Central memory CD8-positive, alpha-beta T cell (primary cell): ENCODE measurements at regions not wholly inside any gene's neighbourhood (a gene's known extent, or its start where the extent isn't known, plus 50 kb on each side); places are given as distances from the start of the nearest gene placed in this dataset.

Experiments used
- ATAC-seq: fragments of 150-1000 bp; cut with Tn5 transposase; replicated peaks from 2 replicates; pipeline ENCODE4 v1.10.0; 2022; ENCODE audit warnings: mild to moderate bottlenecking, moderate FRiP score, moderate number of reproducible peaks; ENCODE audit not compliant: poor library complexity, severe bottlenecking; ENCODE audit errors: extremely low read depth
- DNase-seq, 2 donors: peaks; one replicate each; pipeline ENCODE4 v3.0.0; 2021; ENCODE audit warnings: low spot score in 2 of 2
- H3K27ac Mint-ChIP-seq: one replicate; pipeline ENCODE4 v1.8.0; 2022; ENCODE audit warnings: low read depth, mild to moderate bottlenecking, moderate library complexity, mixed read lengths
- H3K27me3 Mint-ChIP-seq: one replicate; pipeline ENCODE4 v1.8.0; 2022; ENCODE audit warnings: mixed read lengths
- H3K36me3 Mint-ChIP-seq: one replicate; pipeline ENCODE4 v1.8.0; 2022; ENCODE audit warnings: mild to moderate bottlenecking, moderate library complexity, mixed read lengths; ENCODE audit not compliant: insufficient read depth
- H3K4me1 Mint-ChIP-seq: one replicate; pipeline ENCODE4 v1.8.0; 2022; ENCODE audit warnings: mixed read lengths
- H3K4me3 Mint-ChIP-seq: one replicate; pipeline ENCODE4 v1.8.0; 2022; ENCODE audit warnings: mild to moderate bottlenecking, moderate library complexity, mixed read lengths
- H3K9me3 Mint-ChIP-seq: one replicate; pipeline ENCODE4 v1.8.0; 2022; ENCODE audit warnings: mixed read lengths

- DNase-seq (no peak), ATAC-seq (no peak)
- Mint-ChIP-seq H3K27me3 (no peaks in the 10 kb centered on the region), H3K27ac (no peak overlapping the region), H3K9me3 (no peaks in the 10 kb centered on the region), H3K4me1 (no peaks in the 10 kb centered on the region), H3K36me3 (no peaks in the 10 kb centered on the region), H3K4me3 (no peak overlapping the region)
Observed at GRCh38 chr1:172733815-172734214, 74.9 kb downstream of the FASLG start.

- ATAC-seq (no peak), DNase-seq (no peak)
- Mint-ChIP-seq H3K4me1 (peaks cover 7% of the 10 kb centered on the region), H3K36me3 (no peaks in the 10 kb centered on the region), H3K4me3 (no peak overlapping the region), H3K27ac (no peak overlapping the region), H3K9me3 (no peaks in the 10 kb centered on the region), H3K27me3 (no peaks in the 10 kb centered on the region)
Observed at GRCh38 chr1:172738389-172738788, 79.5 kb downstream of the FASLG start.

GRCh38 chr1:172742599-172743500, 83.9 kb downstream of the FASLG start:
- peaks cover 38% of the 10 kb centered on the region for H3K4me1 Mint-ChIP-seq
- DNase-seq (no peak), ATAC-seq (no peak)
- no peak overlapping the region for H3K27ac Mint-ChIP-seq
- H3K36me3 Mint-ChIP-seq = no peaks in the 10 kb centered on the region
- no peak overlapping the region for H3K4me3 Mint-ChIP-seq
- no peaks in the 10 kb centered on the region for H3K9me3 Mint-ChIP-seq
- H3K27me3 Mint-ChIP-seq = no peaks in the 10 kb centered on the region

GRCh38 chr1:172745014-172745413, 86.1 kb downstream of the FASLG start:
- peak in 1 of 2 donors; percentile 43 for DNase-seq
- Mint-ChIP-seq H3K4me1 (peaks cover 38% of the 10 kb centered on the region), H3K36me3 (no peaks in the 10 kb centered on the region), H3K9me3 (no peaks in the 10 kb centered on the region), H3K27ac (peak overlapping the region; percentile 14), H3K4me3 (peak overlapping the region; percentile 38), H3K27me3 (no peaks in the 10 kb centered on the region)
- ATAC-seq = peak; percentile 54

- Mint-ChIP-seq H3K27ac (peak overlapping the region; percentile 64), H3K4me1 (peaks cover 38% of the 10 kb centered on the region), H3K4me3 (peak overlapping the region; percentile 44), H3K36me3 (no peaks in the 10 kb centered on the region), H3K27me3 (no peaks in the 10 kb centered on the region), H3K9me3 (no peaks in the 10 kb centered on the region)
- DNase-seq (peak in 1 of 2 donors; percentile 23), ATAC-seq (peak; percentile 87)
Observed at GRCh38 chr1:172746091-172746949, 87.4 kb downstream of the FASLG start.

GRCh38 chr1:172748201-172748600, 89.3 kb downstream of the FASLG start:
- DNase-seq = no peak
- ATAC-seq = no peak
- H3K27me3 Mint-ChIP-seq = no peaks in the 10 kb centered on the region
- no peaks in the 10 kb centered on the region for H3K36me3 Mint-ChIP-seq
- peaks cover 31% of the 10 kb centered on the region for H3K4me1 Mint-ChIP-seq
- no peaks in the 10 kb centered on the region for H3K9me3 Mint-ChIP-seq
- no peak overlapping the region for H3K4me3 Mint-ChIP-seq
- H3K27ac Mint-ChIP-seq = no peak overlapping the region

GRCh38 chr1:172751683-172752082, 92.8 kb downstream of the FASLG start:
- Mint-ChIP-seq H3K4me1 (peaks cover 16% of the 10 kb centered on the region), H3K27ac (no peak overlapping the region)

GRCh38 chr1:172753964-172754363, 95.1 kb downstream of the FASLG start:
- ATAC-seq (no peak), DNase-seq (no peak)
- Mint-ChIP-seq H3K4me1 (peaks cover 5% of the 10 kb centered on the region), H3K36me3 (peaks cover 2% of the 10 kb centered on the region), H3K9me3 (no peaks in the 10 kb centered on the region), H3K27me3 (peaks cover 33% of the 10 kb centered on the region), H3K4me3 (no peak overlapping the region), H3K27ac (no peak overlapping the region)

More at GRCh38 chr1:172751683-172752082, 92.8 kb downstream of the FASLG start:
- H3K4me3 Mint-ChIP-seq = no peak overlapping the region
- ATAC-seq = no peak
- no peak for DNase-seq
- H3K27me3 Mint-ChIP-seq = peaks cover 17% of the 10 kb centered on the region
- no peaks in the 10 kb centered on the region for H3K36me3 Mint-ChIP-seq
- H3K9me3 Mint-ChIP-seq = no peaks in the 10 kb centered on the region

- peaks cover 2% of the 10 kb centered on the region for H3K36me3 Mint-ChIP-seq
- H3K9me3 Mint-ChIP-seq = no peaks in the 10 kb centered on the region
- H3K4me1 Mint-ChIP-seq = peaks cover 5% of the 10 kb centered on the region
- ATAC-seq (no peak), DNase-seq (no peak)
- no peak overlapping the region for H3K4me3 Mint-ChIP-seq
- H3K27ac Mint-ChIP-seq = no peak overlapping the region
- H3K27me3 Mint-ChIP-seq = peaks cover 33% of the 10 kb centered on the region
Observed at GRCh38 chr1:172754609-172755008, 95.7 kb downstream of the FASLG start.

- DNase-seq = no peak
- peaks cover 33% of the 10 kb centered on the region for H3K27me3 Mint-ChIP-seq
- H3K27ac Mint-ChIP-seq = no peak overlapping the region
- H3K4me1 Mint-ChIP-seq = peaks cover 5% of the 10 kb centered on the region
- H3K36me3 Mint-ChIP-seq = peaks cover 2% of the 10 kb centered on the region
- no peak overlapping the region for H3K4me3 Mint-ChIP-seq
- no peak for ATAC-seq
- H3K9me3 Mint-ChIP-seq = no peaks in the 10 kb centered on the region
Observed at GRCh38 chr1:172755099-172755498, 96.2 kb downstream of the FASLG start.

GRCh38 chr1:172756024-172756423, 97.1 kb downstream of the FASLG start:
- Mint-ChIP-seq H3K27ac (no peak overlapping the region), H3K27me3 (peaks cover 33% of the 10 kb centered on the region), H3K9me3 (no peaks in the 10 kb centered on the region), H3K4me3 (no peak overlapping the region), H3K4me1 (peaks cover 5% of the 10 kb centered on the region), H3K36me3 (peaks cover 2% of the 10 kb centered on the region)
- DNase-seq (no peak), ATAC-seq (no peak)

- H3K36me3 Mint-ChIP-seq = peaks cover 2% of the 10 kb centered on the region
- H3K27me3 Mint-ChIP-seq = peaks cover 33% of the 10 kb centered on the region
- DNase-seq = no peak
- no peak overlapping the region for H3K27ac Mint-ChIP-seq
- H3K4me1 Mint-ChIP-seq = peaks cover 5% of the 10 kb centered on the region
- ATAC-seq = no peak
- no peaks in the 10 kb centered on the region for H3K9me3 Mint-ChIP-seq
- H3K4me3 Mint-ChIP-seq = no peak overlapping the region
Observed at GRCh38 chr1:172758259-172758658, 99.4 kb downstream of the FASLG start.
